ENCODE measurements at regions not wholly inside any gene's neighbourhood (a gene's known extent, or its start where the extent isn't known, plus 50 kb on each side); places are given as distances from the start of the nearest gene placed in this dataset.
A peak's percentile ranks its signal among the peaks of the same experiment; 100 is the strongest.
"Not testable (repeated sequence)": the region's sequence is repeated elsewhere in the genome, so short reads cannot be mapped to it uniquely, and the experiment has no call there.

DNA sequence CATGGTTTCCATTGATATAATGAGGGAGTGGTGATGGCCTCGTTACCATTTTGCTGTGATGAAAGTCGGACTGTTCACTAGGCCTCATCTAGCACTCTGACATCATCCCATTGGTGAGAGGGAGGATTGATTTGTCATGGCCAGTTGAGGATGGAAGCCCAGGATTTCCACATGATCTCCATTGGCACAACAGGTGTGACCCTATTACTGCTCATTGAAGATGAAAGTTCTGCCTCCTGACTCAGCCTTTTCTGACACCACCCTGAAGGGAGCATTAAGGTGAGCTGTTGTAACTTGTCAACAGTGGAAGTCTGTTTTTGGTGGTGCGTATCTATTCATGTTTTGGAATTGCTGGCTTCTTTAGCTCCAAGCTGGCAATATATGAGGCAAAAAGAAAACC is 144.2 kb downstream of the PABPC4L start:
- BruUV-seq (replicated peaks), result no TSS peak
- peaks cover 17% of the 10 kb centered on the region for H3K27me3 Mint-ChIP-seq (ENCODE audit: insufficient read depth, unreplicated experiment)
- peak; percentile 7 for DNase-seq (ENCODE audit: unreplicated experiment)
- no peaks in the 10 kb centered on the region for H3K36me3 Mint-ChIP-seq (ENCODE audit: insufficient read depth, unreplicated experiment)
- TF ChIP-seq, protein P1, sequence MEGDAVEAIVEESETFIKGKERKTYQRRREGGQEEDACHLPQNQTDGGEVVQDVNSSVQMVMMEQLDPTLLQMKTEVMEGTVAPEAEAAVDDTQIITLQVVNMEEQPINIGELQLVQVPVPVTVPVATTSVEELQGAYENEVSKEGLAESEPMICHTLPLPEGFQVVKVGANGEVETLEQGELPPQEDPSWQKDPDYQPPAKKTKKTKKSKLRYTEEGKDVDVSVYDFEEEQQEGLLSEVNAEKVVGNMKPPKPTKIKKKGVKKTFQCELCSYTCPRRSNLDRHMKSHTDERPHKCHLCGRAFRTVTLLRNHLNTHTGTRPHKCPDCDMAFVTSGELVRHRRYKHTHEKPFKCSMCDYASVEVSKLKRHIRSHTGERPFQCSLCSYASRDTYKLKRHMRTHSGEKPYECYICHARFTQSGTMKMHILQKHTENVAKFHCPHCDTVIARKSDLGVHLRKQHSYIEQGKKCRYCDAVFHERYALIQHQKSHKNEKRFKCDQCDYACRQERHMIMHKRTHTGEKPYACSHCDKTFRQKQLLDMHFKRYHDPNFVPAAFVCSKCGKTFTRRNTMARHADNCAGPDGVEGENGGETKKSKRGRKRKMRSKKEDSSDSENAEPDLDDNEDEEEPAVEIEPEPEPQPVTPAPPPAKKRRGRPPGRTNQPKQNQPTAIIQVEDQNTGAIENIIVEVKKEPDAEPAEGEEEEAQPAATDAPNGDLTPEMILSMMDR (IDR thresholded peaks at IDR 0.05; ENCODE audit: unreplicated experiment), result no peak
- no peaks in the 10 kb centered on the region for H3K9me3 Mint-ChIP-seq (ENCODE audit: unreplicated experiment)
- CTCF ChIA-PET, result interaction anchor here (0.7 kb wide), 1 partner anchor 16 kb away, joined by 3 read pairs; no protein-coding TSS in a partner anchor
- H3K27ac Mint-ChIP-seq (ENCODE audit: low read depth, unreplicated experiment), result no peak overlapping the region
- H3K4me3 Mint-ChIP-seq (ENCODE audit: unreplicated experiment), result no peak overlapping the region
- POLR2A ChIA-PET, result interaction anchor here (1.2 kb wide), 1 partner anchor 15 kb away, joined by 3 read pairs; no protein-coding TSS in a partner anchor
- H3K4me1 Mint-ChIP-seq (ENCODE audit: insufficient read depth, unreplicated experiment), result no peaks in the 10 kb centered on the region
- intact Hi-C loops (cut with micrococcal nuclease), result no loop called here

DNA sequence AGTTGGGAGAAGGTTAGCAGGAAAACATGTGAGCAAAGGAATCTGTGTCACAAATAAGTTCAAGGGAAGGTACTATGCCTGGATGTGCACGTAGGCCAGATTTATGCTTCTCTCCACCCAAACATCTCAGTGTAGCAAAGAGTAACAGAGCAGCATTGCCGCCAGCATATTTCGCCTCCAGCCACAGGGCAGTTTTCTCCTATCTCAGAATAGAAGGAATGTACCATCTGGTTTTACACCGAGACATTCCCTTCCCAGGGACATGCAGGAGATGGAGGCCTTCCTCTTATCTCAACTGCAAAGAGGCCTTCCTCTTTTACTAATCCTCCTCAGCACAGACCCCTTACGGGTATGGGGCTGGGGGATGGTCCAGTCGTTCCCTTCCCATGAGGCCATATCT is 155.4 kb downstream of the PABPC4L start:
- DNase-seq (ENCODE audit: unreplicated experiment); H3K36me3 Mint-ChIP-seq (ENCODE audit: insufficient read depth, unreplicated experiment); H3K27me3 Mint-ChIP-seq (ENCODE audit: insufficient read depth, unreplicated experiment); CTCF ChIA-PET; H3K4me1 Mint-ChIP-seq (ENCODE audit: insufficient read depth, unreplicated experiment); H3K27ac Mint-ChIP-seq (ENCODE audit: low read depth, unreplicated experiment); H3K9me3 Mint-ChIP-seq (ENCODE audit: unreplicated experiment); H3K4me3 Mint-ChIP-seq (ENCODE audit: unreplicated experiment); intact Hi-C loops (cut with micrococcal nuclease); POLR2A ChIA-PET; BruUV-seq (replicated peaks): not testable (repeated sequence)

DNA sequence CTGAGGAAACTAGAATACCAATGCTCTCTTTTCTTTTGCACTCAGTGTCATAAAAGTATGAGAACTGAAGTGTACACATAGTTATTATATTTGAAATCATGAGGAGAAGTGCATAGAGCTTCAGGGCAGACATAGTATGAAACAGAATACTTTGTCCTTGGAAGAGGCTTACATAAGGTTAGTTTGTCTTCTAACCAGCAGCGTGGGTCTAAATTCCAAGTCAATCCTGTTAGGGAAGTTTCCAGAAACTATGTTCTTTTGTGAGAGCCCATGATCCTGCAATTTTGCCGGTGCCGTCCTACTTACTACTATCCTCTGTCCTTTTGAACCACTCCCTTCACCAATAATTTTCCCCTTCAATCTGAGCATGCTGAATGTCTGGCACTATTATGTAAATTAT is 156.2 kb downstream of the PABPC4L start:
- no peak overlapping the region for H3K4me3 Mint-ChIP-seq (ENCODE audit: unreplicated experiment)
- no peaks in the 10 kb centered on the region for H3K27me3 Mint-ChIP-seq (ENCODE audit: insufficient read depth, unreplicated experiment)
- H3K9me3 Mint-ChIP-seq (ENCODE audit: unreplicated experiment), result no peaks in the 10 kb centered on the region
- no peak for DNase-seq (ENCODE audit: unreplicated experiment)
- TF ChIP-seq, protein P1 (IDR thresholded peaks at IDR 0.05; ENCODE audit: unreplicated experiment), result no peak
- intact Hi-C loops (cut with micrococcal nuclease), result no loop called here
- no peaks in the 10 kb centered on the region for H3K4me1 Mint-ChIP-seq (ENCODE audit: insufficient read depth, unreplicated experiment)
- H3K36me3 Mint-ChIP-seq (ENCODE audit: insufficient read depth, unreplicated experiment), result no peaks in the 10 kb centered on the region
- ChIA-PET POLR2A (no interaction called here), CTCF (no interaction called here)
- H3K27ac Mint-ChIP-seq (ENCODE audit: low read depth, unreplicated experiment), result no peak overlapping the region
- no TSS peak for BruUV-seq (replicated peaks)

DNA sequence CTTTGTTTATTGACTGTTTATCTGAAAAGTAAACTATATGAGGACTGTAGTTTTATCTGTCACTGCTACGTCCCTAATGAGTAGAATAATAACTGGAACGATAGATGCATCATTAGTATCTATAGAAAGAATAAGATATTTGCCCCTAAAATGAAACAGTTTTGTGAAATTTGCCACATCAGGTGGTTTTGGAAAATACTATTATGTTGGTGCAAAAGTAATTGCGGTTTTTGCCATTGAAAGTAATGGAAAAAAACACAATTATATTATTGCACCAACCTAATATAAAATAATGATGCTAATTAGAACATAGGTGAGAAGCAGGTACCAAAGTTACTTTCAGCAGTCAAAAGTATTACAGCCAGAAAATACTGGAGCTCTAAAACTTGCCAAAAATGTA is 158.3 kb downstream of the PABPC4L start:
- POLR2A ChIA-PET, result interaction anchor here (1.0 kb wide), 1 partner anchor 14 kb away, joined by 3 read pairs; no protein-coding TSS in a partner anchor
- BruUV-seq (replicated peaks), result no TSS peak

More for the DNA sequence above, 158.3 kb downstream of the PABPC4L start:
- TF ChIP-seq, protein P1 (IDR thresholded peaks at IDR 0.05; ENCODE audit: unreplicated experiment), result no peak
- CTCF ChIA-PET, result no interaction called here
- no peaks in the 10 kb centered on the region for H3K4me1 Mint-ChIP-seq (ENCODE audit: insufficient read depth, unreplicated experiment)
- intact Hi-C loops (cut with micrococcal nuclease), result no loop called here
- peaks cover 7% of the 10 kb centered on the region for H3K9me3 Mint-ChIP-seq (ENCODE audit: unreplicated experiment)
- no peak overlapping the region for H3K4me3 Mint-ChIP-seq (ENCODE audit: unreplicated experiment)
- no peaks in the 10 kb centered on the region for H3K27me3 Mint-ChIP-seq (ENCODE audit: insufficient read depth, unreplicated experiment)
- DNase-seq (ENCODE audit: unreplicated experiment), result no peak
- no peaks in the 10 kb centered on the region for H3K36me3 Mint-ChIP-seq (ENCODE audit: insufficient read depth, unreplicated experiment)
- no peak overlapping the region for H3K27ac Mint-ChIP-seq (ENCODE audit: low read depth, unreplicated experiment)

Measured in MCF 10A (cell line).